MG63 (cell line): ENCODE measurements at regions not wholly inside any gene's neighbourhood (a gene's known extent, or its start where the extent isn't known, plus 50 kb on each side); places are given as distances from the start of the nearest gene placed in this dataset.
"Not testable (repeated sequence)": the region's sequence is repeated elsewhere in the genome, so short reads cannot be mapped to it uniquely, and the experiment has no call there.

Source experiments
- DNase-seq: peaks from one replicate; pipeline ENCODE4 v3.0.0-alpha.2; 2020
- H3K27me3 ChIP-seq: fragments of 250-450 bp; sonication (Bioruptor Pico); 2 replicates; pipeline ENCODE4 v1.5.1; 2020; ENCODE audit warnings: mild to moderate bottlenecking, moderate library complexity
- H3K36me3 ChIP-seq: fragments of 250-450 bp; sonication (Bioruptor Pico); 2 replicates; pipeline ENCODE4 v1.5.1; 2020; ENCODE audit warnings: mild to moderate bottlenecking, moderate library complexity
- H3K4me3 ChIP-seq: fragments of 250-450 bp; sonication (Bioruptor Pico); 2 replicates; pipeline ENCODE4 v1.5.1; 2020; ENCODE audit warnings: mild to moderate bottlenecking, moderate library complexity
- H3K9me3 ChIP-seq: fragments of 250-450 bp; sonication (Bioruptor Pico); 2 replicates; pipeline ENCODE4 v1.5.1; 2020; ENCODE audit warnings: mild to moderate bottlenecking, moderate library complexity

GRCh38 chr6:7004581-7005297 is 103.0 kb upstream of the RREB1 start:
- Histone ChIP-seq H3K36me3 (no peaks in the 10 kb centered on the region), H3K9me3 (peaks cover 4% of the 10 kb centered on the region), H3K27me3 (0 out of 2 replicates have a peak, but pooled peaks cover 4% of the 10 kb centered on the region), H3K4me3 (no peak overlapping the region)
- no peak for DNase-seq

- Histone ChIP-seq H3K9me3 (no peaks in the 10 kb centered on the region), H3K27me3 (0 out of 2 replicates have a peak, but pooled peaks cover 4% of the 10 kb centered on the region), H3K36me3 (no peaks in the 10 kb centered on the region), H3K4me3 (no peak overlapping the region)
- no peak for DNase-seq
These were observed 101.1 kb upstream of the RREB1 start for GRCh38 chr6:7006515-7007191.

GRCh38 chr6:7008451-7008988 is 99.2 kb upstream of the RREB1 start:
- no peak overlapping the region for H3K4me3 ChIP-seq
- 0 out of 2 replicates have a peak, but pooled peaks cover 4% of the 10 kb centered on the region for H3K27me3 ChIP-seq
- H3K36me3 ChIP-seq = no peaks in the 10 kb centered on the region
- DNase-seq = no peak
- no peaks in the 10 kb centered on the region for H3K9me3 ChIP-seq

- Histone ChIP-seq H3K9me3 (no peaks in the 10 kb centered on the region), H3K36me3 (no peaks in the 10 kb centered on the region), H3K27me3 (no peaks in the 10 kb centered on the region), H3K4me3 (no peak overlapping the region)
- DNase-seq = peak; percentile 29
These were observed 91.5 kb upstream of the RREB1 start for GRCh38 chr6:7016226-7016625.

- no peaks in the 10 kb centered on the region for H3K36me3 ChIP-seq
These were observed 86.5 kb upstream of the RREB1 start for GRCh38 chr6:7021301-7021700.

GRCh38 chr6:7025861-7026260 is 81.9 kb upstream of the RREB1 start:
- no peaks in the 10 kb centered on the region for H3K27me3 ChIP-seq
- H3K9me3 ChIP-seq = no peaks in the 10 kb centered on the region
- no peak overlapping the region for H3K4me3 ChIP-seq
- no peaks in the 10 kb centered on the region for H3K36me3 ChIP-seq
- no peak for DNase-seq

More at GRCh38 chr6:7021301-7021700, 86.5 kb upstream of the RREB1 start:
- no peaks in the 10 kb centered on the region for H3K27me3 ChIP-seq
- H3K4me3 ChIP-seq = no peak overlapping the region
- no peaks in the 10 kb centered on the region for H3K9me3 ChIP-seq
- DNase-seq = no peak

GRCh38 chr6:7028963-7029362 is 78.8 kb upstream of the RREB1 start:
- not testable (repeated sequence) for H3K36me3 ChIP-seq, H3K27me3 ChIP-seq, H3K4me3 ChIP-seq, DNase-seq, H3K9me3 ChIP-seq

GRCh38 chr6:7030968-7031367 is 76.8 kb upstream of the RREB1 start:
- not testable (repeated sequence) for H3K36me3 ChIP-seq, H3K4me3 ChIP-seq, H3K27me3 ChIP-seq, H3K9me3 ChIP-seq, DNase-seq

- Histone ChIP-seq H3K36me3 (no peaks in the 10 kb centered on the region), H3K27me3 (peaks cover 6% of the 10 kb centered on the region; the same call in 1 of the 2 replicates), H3K4me3 (no peak overlapping the region), H3K9me3 (peaks cover 5% of the 10 kb centered on the region; the same call in 1 of the 2 replicates)
- DNase-seq = no peak
These were observed 74.6 kb upstream of the RREB1 start for GRCh38 chr6:7033202-7033601.

GRCh38 chr6:7034055-7034454 is 73.7 kb upstream of the RREB1 start:
- Histone ChIP-seq H3K36me3 (no peaks in the 10 kb centered on the region), H3K4me3 (no peak overlapping the region), H3K9me3 (peaks cover 5% of the 10 kb centered on the region; the same call in 1 of the 2 replicates), H3K27me3 (peaks cover 6% of the 10 kb centered on the region; the same call in 1 of the 2 replicates)
- DNase-seq = no peak

- Histone ChIP-seq H3K36me3 (no peaks in the 10 kb centered on the region), H3K9me3 (peaks cover 5% of the 10 kb centered on the region; the same call in 1 of the 2 replicates)
- no peak for DNase-seq
These were observed 71.9 kb upstream of the RREB1 start for GRCh38 chr6:7035837-7036249.

GRCh38 chr6:7041511-7042026 is 66.2 kb upstream of the RREB1 start:
- H3K36me3 ChIP-seq = no peaks in the 10 kb centered on the region
- H3K9me3 ChIP-seq = peaks cover 5% of the 10 kb centered on the region; the same call in 1 of the 2 replicates
- no peaks in the 10 kb centered on the region for H3K27me3 ChIP-seq
- H3K4me3 ChIP-seq = no peak overlapping the region
- DNase-seq = no peak

More at GRCh38 chr6:7035837-7036249, 71.9 kb upstream of the RREB1 start:
- no peak overlapping the region for H3K4me3 ChIP-seq
- H3K27me3 ChIP-seq = peaks cover 6% of the 10 kb centered on the region; the same call in 1 of the 2 replicates

GRCh38 chr6:7042056-7042653 is 65.6 kb upstream of the RREB1 start:
- Histone ChIP-seq H3K36me3 (no peaks in the 10 kb centered on the region), H3K27me3 (no peaks in the 10 kb centered on the region), H3K9me3 (peaks cover 5% of the 10 kb centered on the region; the same call in 1 of the 2 replicates), H3K4me3 (no peak overlapping the region)
- peak; percentile 48 for DNase-seq

- H3K27me3 ChIP-seq = no peaks in the 10 kb centered on the region
- no peaks in the 10 kb centered on the region for H3K36me3 ChIP-seq
- no peak for DNase-seq
- no peaks in the 10 kb centered on the region for H3K9me3 ChIP-seq
- no peak overlapping the region for H3K4me3 ChIP-seq
These were observed 64.9 kb upstream of the RREB1 start for GRCh38 chr6:7042654-7043545.

GRCh38 chr6:7045331-7045730 is 62.4 kb upstream of the RREB1 start:
- no peak overlapping the region for H3K4me3 ChIP-seq
- H3K9me3 ChIP-seq = no peaks in the 10 kb centered on the region
- no peak for DNase-seq
- H3K27me3 ChIP-seq = no peaks in the 10 kb centered on the region
- no peaks in the 10 kb centered on the region for H3K36me3 ChIP-seq

- Histone ChIP-seq H3K27me3 (no peaks in the 10 kb centered on the region), H3K9me3 (no peaks in the 10 kb centered on the region), H3K36me3 (no peaks in the 10 kb centered on the region), H3K4me3 (no peak overlapping the region)
- DNase-seq = no peak
These were observed 62.0 kb upstream of the RREB1 start for GRCh38 chr6:7045746-7046145.
